ENCODE measurements at regions not wholly inside any gene's neighbourhood (a gene's known extent, or its start where the extent isn't known, plus 50 kb on each side); places are given as distances from the start of the nearest gene placed in this dataset.

GRCh38 chr1:191608367-191608766 lies 549.9 kb upstream of the RGS18 start:
- intact Hi-C loops (cut with DNase I) = no loop called here
- H3K4me3 ChIP-seq = no peak overlapping the region
- H3K27me3 ChIP-seq = no peaks in the 10 kb centered on the region
- DNase-seq (ENCODE audit: extremely low spot score) = no peak
- no peak overlapping the region for H3K27ac ChIP-seq (replicated peaks in 1 of 4)
- H3K4me1 ChIP-seq = no peaks in the 10 kb centered on the region
- WGBS = 100% methylated on average over 4 of the region's 4 CpGs
- no peak for TF ChIP-seq POLR2A (IDR thresholded peaks at IDR 0.05; ENCODE audit: low read depth)
- TF ChIP-seq EP300 (IDR thresholded peaks at IDR 0.05) = no peak
- TF ChIP-seq CTCF (IDR thresholded peaks at IDR 0.05) = no peak
- no peak for TF ChIP-seq POLR2AphosphoS5 (IDR thresholded peaks at IDR 0.05)
- no peaks in the 10 kb centered on the region for H3K36me3 ChIP-seq
- H3K9me3 ChIP-seq = no peaks in the 10 kb centered on the region

DNA sequence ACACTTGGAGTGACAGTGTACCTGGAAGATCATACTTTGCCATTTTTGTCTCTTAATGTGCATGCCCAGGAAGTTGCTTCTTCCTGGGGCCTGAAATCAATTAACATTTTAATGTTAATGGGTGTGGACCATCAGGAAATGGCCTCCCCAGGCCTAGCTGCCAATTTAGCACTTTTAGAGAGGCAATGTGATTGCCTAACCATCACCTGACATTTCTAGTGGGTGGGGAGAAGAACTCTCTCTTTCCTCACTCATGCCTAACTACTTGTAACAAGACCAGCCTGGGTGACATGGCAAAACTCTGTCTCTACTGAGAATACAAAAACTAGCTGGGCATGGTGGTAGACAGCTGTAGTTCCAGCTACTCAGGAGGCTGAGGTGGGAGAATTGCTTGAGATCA lies 549.0 kb upstream of the RGS18 start:
- Histone ChIP-seq H3K36me3 (no peaks in the 10 kb centered on the region), H3K27me3 (no peaks in the 10 kb centered on the region), H3K4me3 (no peak overlapping the region), H3K27ac (replicated peaks in 1 of 4) (no peak overlapping the region), H3K9me3 (no peaks in the 10 kb centered on the region), H3K4me1 (no peaks in the 10 kb centered on the region)
- intact Hi-C loops (cut with DNase I) = no loop called here
- no peak for DNase-seq (ENCODE audit: extremely low spot score)
- no peak for TF ChIP-seq EP300 (IDR thresholded peaks at IDR 0.05)
- no peak for TF ChIP-seq POLR2A (IDR thresholded peaks at IDR 0.05; ENCODE audit: low read depth)
- no peak for TF ChIP-seq POLR2AphosphoS5 (IDR thresholded peaks at IDR 0.05)
- no peak for TF ChIP-seq CTCF (IDR thresholded peaks at IDR 0.05)

- H3K4me1 ChIP-seq = no peaks in the 10 kb centered on the region
- H3K9me3 ChIP-seq = no peaks in the 10 kb centered on the region
- intact Hi-C loops (cut with DNase I) = no loop called here
- H3K4me3 ChIP-seq = no peak overlapping the region
- no peak overlapping the region for H3K27ac ChIP-seq (replicated peaks in 1 of 4)
- no peak for DNase-seq (ENCODE audit: extremely low spot score)
- no peaks in the 10 kb centered on the region for H3K36me3 ChIP-seq
- H3K27me3 ChIP-seq = no peaks in the 10 kb centered on the region
- no peak for TF ChIP-seq POLR2AphosphoS5 (IDR thresholded peaks at IDR 0.05)
- TF ChIP-seq CTCF (IDR thresholded peaks at IDR 0.05) = no peak
- TF ChIP-seq EP300 (IDR thresholded peaks at IDR 0.05) = no peak
- TF ChIP-seq POLR2A (IDR thresholded peaks at IDR 0.05; ENCODE audit: low read depth) = no peak
- WGBS = 71% methylated on average over 4 of the region's 4 CpGs
Observed at GRCh38 chr1:191615101-191615821, 543.0 kb upstream of the RGS18 start.

- Histone ChIP-seq H3K27ac (replicated peaks in 1 of 4) (no peak overlapping the region), H3K27me3 (no peaks in the 10 kb centered on the region), H3K36me3 (no peaks in the 10 kb centered on the region), H3K9me3 (no peaks in the 10 kb centered on the region), H3K4me1 (no peaks in the 10 kb centered on the region), H3K4me3 (no peak overlapping the region)
- TF ChIP-seq CTCF (IDR thresholded peaks at IDR 0.05) = no peak
- no peak for TF ChIP-seq POLR2AphosphoS5 (IDR thresholded peaks at IDR 0.05)
- no peak for TF ChIP-seq POLR2A (IDR thresholded peaks at IDR 0.05; ENCODE audit: low read depth)
- TF ChIP-seq EP300 (IDR thresholded peaks at IDR 0.05) = no peak
- WGBS = 76% methylated on average over 2 of the region's 2 CpGs
- DNase-seq (ENCODE audit: extremely low spot score) = no peak
- intact Hi-C loops (cut with DNase I) = no loop called here
Observed at GRCh38 chr1:191618181-191618580, 540.1 kb upstream of the RGS18 start.

GRCh38 chr1:191620883-191621282 lies 537.4 kb upstream of the RGS18 start:
- Histone ChIP-seq H3K4me1 (no peaks in the 10 kb centered on the region), H3K27ac (replicated peaks in 1 of 4) (no peak overlapping the region), H3K4me3 (no peak overlapping the region), H3K36me3 (no peaks in the 10 kb centered on the region), H3K27me3 (no peaks in the 10 kb centered on the region), H3K9me3 (no peaks in the 10 kb centered on the region)
- intact Hi-C loops (cut with DNase I) = no loop called here
- no peak for TF ChIP-seq POLR2A (IDR thresholded peaks at IDR 0.05; ENCODE audit: low read depth)
- no peak for TF ChIP-seq CTCF (IDR thresholded peaks at IDR 0.05)
- TF ChIP-seq EP300 (IDR thresholded peaks at IDR 0.05) = no peak
- TF ChIP-seq POLR2AphosphoS5 (IDR thresholded peaks at IDR 0.05) = no peak
- no peak for DNase-seq (ENCODE audit: extremely low spot score)
